ENCODE measurements at regions not wholly inside any gene's neighbourhood (a gene's known extent, or its start where the extent isn't known, plus 50 kb on each side); places are given as distances from the start of the nearest gene placed in this dataset.

DNA sequence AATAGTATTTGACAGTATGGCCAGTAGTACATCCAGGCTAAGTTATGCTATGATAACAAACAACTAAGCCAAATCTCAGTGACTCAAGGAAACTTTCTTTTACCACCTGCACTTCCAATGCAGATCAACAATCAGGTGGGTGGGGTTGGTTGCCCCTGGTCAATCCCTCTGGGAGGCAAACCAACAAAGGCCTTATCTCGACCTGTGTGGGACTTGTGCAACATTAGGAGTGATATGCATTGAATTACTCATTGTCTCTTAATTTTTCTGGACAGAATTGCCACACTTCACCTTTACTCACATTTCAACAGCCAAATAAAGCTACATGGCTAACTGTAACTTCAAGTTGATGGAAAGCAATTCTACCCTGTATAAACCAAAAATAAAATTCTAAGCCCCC lies 1049.3 kb upstream of the CDH2 start:
- DNase-seq (ENCODE audit: low spot score) = no peak

DNA sequence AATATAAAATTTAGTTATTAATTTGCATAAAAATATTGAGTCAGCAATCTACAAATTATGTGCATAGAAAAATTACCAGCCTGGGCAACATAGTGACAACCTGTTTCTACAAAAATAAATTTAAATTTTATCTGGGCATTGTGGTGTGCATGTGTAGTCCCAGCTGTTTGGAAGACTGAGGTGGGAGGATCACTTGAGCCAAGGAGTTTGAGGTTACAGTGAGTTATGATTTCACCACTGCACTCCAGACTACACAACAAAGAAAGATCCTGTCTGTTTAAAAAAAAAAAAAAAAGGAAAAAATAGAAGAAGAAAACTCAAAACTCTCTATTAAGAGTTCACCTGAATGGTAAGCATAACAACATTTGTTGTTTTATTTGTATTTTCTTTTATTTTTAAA lies 1048.4 kb upstream of the CDH2 start:
- DNase-seq (ENCODE audit: low spot score) = no peak

DNA sequence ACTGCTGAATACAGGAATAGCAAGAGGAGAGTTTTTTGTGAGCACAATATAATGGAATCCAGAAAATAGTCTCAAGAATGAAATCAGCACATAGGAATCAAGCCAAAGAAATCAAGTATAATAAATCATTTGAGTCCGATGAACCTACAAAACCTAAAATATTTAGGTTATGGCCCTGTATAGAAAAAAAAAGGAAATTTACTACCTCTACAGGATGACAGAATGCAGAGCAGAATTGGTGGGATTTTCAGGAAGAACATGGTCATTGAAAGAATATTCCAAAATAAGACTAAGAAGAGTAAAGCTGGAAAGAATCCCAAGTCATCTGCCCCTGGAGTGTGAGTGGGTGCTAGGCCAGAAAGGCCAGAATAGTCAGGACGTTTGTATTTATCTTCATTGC lies 1041.2 kb upstream of the CDH2 start:
- peak; percentile 1 for DNase-seq (ENCODE audit: low spot score)

DNA sequence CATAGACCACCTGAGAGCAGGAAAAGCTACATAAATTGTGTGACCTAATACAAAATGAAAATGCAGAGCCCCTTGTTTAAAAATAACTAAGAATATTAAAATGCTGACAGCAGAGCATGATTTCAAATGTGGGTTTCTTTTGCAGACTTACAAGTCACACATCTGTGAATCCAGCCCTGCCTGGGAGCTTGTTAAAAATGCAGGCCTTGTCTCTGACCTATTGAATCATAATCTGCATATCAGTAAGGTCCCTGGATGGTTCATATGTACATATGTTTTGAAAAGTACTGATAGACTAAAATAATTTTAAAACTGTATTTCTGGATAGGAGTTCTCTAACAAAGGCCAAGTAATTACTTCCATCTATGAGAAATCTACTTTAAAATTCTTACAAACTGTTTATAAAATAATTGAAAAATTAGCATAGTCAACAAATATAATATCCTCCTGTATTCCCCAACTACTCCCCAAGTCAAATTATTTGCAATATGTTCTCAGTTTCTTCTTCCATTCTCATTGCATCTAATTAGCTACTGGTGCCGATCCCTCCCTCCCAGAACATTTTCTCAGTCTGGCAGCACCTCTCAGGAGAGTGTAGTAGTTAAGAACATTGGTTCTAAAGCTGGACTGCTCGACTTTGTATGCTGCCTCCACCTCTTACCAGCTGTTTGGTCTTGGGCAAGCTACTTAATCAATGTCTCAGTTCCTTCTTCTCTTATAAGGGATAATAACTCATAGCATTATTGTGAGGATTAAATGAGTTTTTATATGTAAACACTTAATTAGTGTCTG lies 1040.4 kb upstream of the CDH2 start:
- DNase-seq (ENCODE audit: low spot score) = no peak

DNA sequence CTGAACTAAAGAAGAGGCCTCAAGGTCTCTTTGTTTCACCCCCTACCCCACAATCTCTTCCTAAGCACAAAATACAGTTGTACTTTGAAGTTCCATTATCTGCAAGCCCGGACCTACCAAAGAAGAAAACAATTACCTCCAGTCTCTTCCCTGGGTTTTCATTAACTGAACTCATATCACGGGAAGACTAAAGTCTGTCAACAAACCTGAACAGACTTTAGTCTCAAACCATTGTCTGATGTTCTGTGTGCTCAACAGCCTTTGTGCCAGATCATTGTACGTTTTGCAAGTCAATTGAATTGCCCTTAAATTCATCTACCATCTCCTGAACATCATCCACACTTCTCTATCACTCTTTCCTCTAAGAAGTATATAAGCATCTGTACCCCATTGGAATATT lies 1021.9 kb upstream of the CDH2 start:
- no peak for DNase-seq (ENCODE audit: low spot score)

DNA sequence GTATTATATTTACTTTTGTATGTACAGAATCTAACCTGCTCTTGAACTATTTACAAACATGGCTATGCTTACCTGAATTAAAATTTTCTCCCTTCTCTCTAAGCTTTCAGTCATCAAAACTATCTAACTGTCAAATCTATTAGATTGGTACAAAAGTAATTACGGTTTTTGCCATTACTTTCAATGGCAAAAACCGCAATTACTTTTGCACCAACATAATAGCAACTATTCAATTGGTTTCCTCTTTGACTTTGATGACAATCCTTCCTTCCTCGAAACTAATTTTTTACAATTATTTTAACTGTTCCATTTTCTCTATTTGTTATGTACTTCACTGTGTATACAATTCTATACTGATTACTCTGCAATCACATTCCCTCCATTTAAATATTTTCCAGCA lies 1019.4 kb upstream of the CDH2 start:
- no peak for DNase-seq (ENCODE audit: low spot score)

DNA sequence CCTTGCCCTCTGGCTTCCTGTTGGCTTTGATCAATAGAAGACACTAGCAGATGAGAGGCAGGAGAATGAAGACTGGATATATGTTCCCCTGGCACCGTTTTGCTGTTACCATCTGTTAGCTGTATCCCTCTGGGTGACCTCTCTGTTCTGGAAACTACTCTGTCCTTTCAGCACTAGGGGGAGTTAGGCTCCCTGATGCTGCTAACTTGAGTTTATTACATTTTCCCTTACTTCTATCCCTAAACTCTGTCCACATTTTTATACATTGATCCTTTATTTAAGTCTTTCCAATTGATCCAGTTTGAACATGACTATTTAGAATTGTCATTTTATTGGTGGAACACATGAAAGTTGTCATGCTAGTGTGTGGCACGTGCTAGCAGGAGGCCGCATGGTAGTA lies 1014.3 kb upstream of the CDH2 start:
- DNase-seq (ENCODE audit: low spot score) = no peak

DNA sequence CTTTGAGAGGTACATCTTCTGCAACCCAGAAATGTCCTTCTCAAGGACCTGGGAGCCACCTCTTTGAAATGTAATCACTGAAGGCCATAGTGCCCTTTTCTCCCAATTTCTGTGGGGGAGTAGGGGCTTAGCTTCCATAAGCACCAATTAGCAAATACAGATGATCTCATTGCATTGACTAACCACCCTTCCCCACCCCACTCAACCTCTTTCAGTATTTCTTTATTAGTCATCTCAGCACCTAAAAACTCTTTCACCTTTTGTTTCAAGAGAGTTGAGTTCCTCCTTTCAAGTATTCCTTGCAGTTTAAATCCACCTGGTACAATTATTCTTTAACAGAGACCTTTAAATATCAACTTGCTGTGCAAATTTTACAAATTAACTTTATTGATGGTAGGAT lies 1011.8 kb upstream of the CDH2 start:
- DNase-seq (ENCODE audit: low spot score) = no peak

DNA sequence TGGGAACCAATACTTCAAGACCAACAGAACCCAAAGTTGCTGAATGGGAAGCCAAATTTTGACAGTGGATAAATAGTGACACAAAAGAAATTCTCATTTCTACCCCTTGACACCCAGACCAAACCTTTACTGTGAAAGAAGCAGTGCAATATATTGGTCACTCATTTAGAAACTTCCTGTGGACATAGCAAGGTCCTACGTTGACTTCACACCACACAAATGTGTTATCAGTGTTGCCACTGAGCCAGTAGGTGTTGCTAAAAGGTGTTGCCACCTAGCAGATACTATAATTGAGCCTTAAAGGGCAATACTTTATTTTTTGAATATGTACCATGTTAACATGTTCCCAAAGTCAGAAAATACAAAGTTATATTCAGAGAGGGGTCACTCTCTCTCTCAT lies 1008.9 kb upstream of the CDH2 start:
- DNase-seq (ENCODE audit: low spot score) = no peak

DNA sequence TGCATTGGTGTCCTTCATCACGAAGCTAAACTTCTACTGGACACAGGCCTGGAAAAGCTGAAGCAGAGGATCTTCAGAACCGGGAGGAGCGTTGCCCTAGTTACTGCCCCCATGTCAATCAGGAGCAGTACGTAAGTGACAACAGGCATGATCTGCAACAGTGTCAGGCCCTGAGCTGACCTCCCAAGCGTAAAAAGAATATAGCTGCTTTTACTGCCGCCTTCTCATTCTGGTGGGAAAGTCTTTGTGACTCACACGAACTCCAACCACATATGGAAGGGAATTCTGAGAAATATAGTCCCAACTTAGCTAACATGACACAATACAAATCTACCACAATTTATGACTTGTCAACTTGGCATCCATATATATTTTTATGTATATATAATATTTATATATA lies 1007.7 kb upstream of the CDH2 start:
- DNase-seq (ENCODE audit: low spot score) = no peak

DNA sequence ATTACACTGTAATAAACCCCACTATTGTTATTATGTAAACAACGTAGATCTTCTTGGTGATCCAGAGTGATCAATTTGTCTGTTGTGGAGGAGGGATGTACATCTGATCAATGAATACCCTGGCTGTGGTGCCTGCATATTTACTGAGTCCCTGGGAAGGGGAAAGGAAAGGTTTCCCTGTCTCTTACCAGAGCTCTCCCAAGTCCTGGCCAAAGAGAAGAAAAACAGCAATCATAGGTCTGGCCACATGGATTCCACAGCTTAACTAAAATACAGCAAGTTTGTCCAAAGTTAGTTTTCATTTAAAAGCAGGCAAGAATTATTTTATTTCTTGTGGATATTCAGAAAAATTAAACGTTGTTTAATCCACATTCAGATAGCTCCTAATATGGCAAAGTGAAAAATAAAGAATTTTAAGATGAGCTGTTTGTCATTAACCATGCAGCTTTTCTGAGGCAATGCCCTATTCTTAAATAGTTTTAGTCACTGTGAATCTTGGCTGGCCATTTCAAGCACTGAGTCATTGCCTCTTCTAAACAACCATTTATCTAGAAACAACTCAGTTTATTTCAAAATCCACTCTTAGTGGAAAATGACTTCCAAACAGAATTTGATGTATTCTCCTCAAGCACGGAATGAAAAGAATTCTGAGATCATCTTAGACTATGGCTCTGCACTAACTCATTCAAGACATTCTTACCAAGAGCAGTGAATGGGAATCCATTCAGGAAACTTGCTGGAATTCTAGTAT lies 1004.4 kb upstream of the CDH2 start:
- DNase-seq (ENCODE audit: low spot score) = peak; percentile 10

DNA sequence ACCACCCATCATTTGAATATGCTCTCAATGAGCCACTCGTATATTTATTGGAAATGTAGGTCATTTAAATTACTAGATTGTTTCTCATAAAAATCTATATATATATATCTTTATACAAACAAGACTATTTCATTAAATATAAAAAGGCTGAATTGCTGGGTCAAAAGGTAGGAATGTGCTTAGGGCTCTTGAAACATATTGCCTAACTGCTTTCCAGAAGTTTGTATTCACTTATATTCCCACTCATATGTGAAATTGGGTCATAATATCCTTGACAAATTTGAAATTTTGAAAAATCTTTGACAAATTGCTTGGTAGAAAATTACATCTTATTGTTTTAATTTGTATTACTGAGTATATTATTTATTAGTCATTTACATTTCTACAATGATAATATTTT lies 999.8 kb upstream of the CDH2 start:
- no peak for DNase-seq (ENCODE audit: low spot score)

DNA sequence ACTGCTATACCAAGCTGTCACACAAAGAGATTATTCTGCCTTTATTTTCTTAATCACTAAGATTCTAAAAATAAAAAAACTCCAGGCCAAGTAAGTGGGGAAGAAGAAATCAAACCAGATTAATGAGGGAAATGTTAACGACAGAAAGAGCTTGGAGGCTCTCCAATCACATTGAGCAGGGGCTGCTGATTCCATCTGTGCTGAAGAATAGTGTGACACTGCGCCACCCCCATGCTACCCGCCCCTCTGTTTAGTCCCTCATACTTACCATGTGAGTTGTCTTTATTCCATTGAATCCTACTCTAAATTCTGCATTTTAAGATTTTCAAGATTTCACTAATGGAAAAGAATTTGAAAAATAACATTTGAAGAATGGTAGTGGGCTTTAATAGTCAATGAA lies 998.0 kb upstream of the CDH2 start:
- DNase-seq (ENCODE audit: low spot score) = no peak

DNA sequence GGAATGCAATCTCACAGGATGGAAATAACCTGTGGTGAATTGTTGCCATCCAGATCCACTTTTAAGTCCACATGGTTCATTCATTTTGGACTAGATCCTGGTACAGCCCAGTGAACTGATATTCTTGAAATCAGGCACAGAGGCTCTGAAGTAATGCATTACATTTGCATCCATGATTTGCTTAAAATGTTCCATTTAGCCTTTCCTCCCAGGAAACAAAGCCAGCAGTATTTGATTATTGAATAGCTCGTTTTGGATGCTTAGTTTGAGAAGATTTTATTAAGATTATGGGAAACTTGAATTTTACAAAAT lies 995.8 kb upstream of the CDH2 start:
- no peak for DNase-seq (ENCODE audit: low spot score)

DNA sequence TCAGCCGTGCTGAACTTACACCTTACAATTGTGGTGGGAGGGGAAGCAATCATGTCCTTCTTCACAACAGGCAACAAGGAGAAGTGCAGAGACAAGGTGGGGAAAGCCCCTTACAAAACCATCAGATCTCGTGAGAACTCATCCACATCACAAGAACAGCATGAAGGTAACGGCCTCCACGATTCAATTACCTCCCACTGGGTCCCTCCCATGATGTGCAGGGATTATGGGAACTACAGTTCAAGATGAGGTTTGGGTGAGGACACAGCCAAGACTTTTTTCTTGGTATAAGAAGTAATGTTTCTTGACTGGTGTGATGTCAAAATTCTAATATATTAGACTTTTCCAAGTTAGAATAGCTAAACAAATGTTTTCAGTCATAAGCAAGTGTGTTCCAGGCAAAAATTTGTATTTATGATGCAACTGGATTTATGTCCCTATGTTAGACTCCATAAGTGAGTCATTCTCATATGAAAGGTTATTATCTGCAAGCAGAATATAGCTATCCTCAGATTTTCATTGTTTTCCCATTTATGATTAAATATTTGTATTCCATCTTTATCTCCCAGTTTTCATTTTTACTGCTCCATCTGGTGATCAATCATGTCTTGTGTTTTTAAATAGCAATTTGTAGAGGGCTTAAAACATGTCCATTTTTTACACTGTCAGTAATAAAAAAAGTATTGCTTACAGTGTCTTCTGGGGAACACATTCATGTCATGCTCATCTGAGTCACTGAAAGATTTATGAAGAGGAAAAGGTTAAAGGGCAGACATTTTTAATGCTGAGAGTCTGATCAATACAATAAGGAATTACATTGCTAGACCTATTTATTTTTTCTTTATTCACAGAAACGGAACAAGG lies 995.2 kb upstream of the CDH2 start:
- DNase-seq (ENCODE audit: low spot score) = no peak

DNA sequence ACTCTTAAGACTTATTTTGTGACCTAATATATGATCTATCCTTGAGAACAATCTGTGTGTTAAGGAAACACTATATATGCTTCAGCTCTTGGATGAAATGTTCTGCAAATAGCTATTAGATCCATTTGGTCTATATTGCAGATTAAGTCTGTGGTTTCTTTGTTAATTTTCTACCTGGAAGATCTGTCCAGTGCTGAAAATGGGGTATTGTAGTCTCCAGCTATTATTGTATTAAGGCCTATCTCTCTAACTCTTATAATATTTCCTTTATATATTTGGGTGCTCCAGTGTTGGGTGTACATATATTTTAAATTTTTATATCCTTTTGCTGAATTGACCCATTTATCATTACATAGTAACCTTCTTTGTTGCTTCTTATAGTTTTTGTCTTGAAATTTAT lies 992.7 kb upstream of the CDH2 start:
- no peak for DNase-seq (ENCODE audit: low spot score)

DNA sequence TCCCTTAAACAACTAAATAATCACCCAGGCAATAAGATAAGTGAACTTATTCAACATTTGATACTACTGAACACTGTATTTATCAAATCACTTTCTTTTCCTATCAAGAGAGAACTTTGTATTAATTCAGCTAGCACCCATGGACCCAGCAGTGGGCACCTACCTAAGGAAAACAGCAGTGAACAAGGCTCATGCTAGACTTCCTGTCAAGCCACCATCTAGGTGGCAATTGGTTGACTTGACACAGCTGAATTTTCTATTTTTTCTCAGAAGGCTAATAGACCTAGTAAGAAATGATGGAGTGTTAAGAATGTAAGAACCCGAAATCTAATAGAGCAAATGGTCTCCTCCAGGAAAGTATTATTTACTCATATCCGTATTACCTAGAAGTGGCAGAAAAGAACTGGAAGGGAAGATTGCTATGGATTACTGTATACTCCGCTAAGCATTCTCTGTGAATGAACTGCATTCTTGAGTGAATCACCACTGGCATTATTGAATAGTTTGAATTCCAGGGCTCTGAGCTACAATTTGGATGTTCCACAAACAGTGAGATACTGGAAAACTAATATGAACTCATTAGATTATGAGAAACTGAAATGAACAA lies 988.2 kb upstream of the CDH2 start:
- DNase-seq (ENCODE audit: low spot score) = peak; percentile 34

DNA sequence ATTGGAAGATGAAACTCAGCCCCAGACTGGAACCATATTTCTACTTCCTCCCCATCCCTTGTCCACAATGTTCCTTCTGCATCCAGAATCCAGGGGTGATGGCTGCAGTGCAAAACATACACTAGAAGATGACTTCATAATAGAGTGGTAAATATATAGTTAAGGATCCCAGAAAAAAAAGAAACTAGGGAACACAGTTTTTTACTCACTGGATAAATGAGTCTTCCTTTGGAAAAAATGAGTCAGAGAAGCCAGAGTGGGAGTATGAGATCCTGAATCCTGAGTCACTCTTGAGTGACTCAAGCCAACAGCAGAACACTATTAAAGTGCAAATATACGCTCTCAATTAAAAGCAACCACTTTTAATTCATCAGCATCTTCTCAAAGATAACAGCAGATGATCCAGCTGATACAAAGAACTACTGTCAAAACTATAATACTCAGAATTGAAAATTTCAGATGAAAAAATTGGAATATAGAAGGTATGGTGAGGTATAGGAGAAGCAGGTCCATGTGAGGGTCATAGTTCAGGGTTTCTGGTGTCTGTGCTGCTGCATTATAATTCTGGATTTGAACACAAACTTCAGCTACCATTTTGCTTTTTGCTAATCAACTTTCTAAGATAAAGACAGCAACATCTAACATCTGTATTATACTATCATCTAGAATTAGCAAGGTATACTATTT lies 987.2 kb upstream of the CDH2 start:
- DNase-seq (ENCODE audit: low spot score) = peak; percentile 53

DNA sequence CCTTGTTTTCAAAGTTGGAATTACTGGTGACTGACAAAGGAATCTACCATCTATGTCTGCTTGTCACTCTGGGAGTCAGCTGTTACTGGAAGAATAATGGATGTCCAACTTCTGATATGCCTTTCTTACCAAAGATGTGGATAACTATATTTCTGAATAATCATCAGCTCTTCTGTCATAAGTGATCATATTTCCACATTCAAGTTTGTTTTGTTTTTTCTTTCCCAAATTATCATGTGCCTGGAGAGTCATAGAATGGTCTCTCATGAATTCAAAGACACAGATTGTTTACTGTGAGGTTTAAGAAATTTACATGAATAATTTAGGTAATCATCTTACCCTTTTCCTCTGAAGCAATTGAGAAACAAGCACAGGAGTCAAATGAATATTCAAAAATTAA lies 986.7 kb upstream of the CDH2 start:
- DNase-seq (ENCODE audit: low spot score) = no peak

DNA sequence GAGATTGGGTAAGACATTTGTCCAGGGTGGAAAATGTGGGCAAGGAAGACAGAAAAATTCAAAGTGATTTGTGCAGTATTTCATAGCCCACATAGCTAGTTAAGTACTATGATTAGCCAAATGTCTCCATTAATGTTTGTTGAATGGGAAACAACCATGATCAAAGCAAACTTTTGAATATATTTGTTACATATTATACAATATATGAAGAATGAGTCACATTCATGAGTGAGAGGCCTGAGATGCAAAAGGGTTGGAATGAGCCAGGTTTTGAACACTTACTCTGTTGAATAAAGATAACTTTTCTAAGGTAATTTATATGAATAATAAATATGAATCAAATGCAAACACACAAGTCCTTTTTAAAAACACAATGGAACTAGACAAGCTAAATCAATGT lies 984.5 kb upstream of the CDH2 start:
- no peak for DNase-seq (ENCODE audit: low spot score)

DNA sequence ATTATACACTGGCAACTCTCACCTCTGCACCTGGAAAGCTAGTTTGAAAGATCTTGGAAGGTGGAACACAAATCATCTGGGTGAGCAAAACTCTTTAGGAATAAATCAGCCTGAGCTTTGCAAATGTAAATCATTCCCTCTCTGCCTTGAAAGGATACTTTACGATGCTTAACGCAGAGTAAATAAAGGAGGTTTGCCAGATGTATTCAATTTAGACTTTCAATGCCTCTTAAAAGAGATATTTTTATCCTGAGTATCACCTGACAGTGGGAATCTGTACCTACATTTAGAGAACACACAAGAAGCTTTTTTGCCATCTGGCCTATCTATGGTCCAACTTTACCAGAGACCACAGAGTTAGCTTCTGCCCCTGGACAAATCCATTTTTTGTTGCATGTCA lies 983.2 kb upstream of the CDH2 start:
- DNase-seq (ENCODE audit: low spot score) = no peak

DNA sequence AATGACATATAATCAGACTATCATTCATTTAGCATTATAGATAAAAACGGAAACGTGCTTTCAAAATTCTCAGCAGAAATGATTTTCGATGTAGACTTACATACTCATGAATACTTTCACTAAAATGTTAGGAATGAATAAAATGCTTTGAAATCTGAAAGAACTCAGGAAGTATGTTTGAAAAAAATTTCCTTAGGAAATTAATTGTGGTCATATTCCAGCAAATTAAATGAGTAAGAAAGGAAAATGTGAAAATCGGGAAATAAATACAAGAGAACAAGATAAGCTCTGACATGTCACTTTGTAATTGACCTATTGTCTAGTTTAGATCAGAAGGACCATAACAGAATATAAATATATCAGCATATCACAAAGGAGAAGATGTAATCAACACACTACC lies 981.0 kb upstream of the CDH2 start:
- DNase-seq (ENCODE audit: low spot score) = no peak
